Upper lobe of left lung (tissue), 4 donors: ENCODE measurements at regions not wholly inside any gene's neighbourhood (a gene's known extent, or its start where the extent isn't known, plus 50 kb on each side); places are given as distances from the start of the nearest gene placed in this dataset.

ENCODE experiments used
- CTCF ChIP-seq, 6 experiments: fragments of 450-650 bp in 4 of 6; fragments of 200-600 bp in 2 of 6; sonication (generic) in 2 of 6; IDR thresholded peaks; one replicate each; pipeline ENCODE4 v1.5.1; 2016 to 2019; ENCODE audit warnings: antibody characterized with exemption in 6 of 6
- EP300 ChIP-seq, 4 donors: sonication (generic); formaldehyde crosslinking; IDR thresholded peaks; one replicate each; pipeline ENCODE4 v1.5.1; 2017; ENCODE audit warnings: antibody characterized with exemption in 4 of 4, control low read depth in 2 of 4
- POLR2A ChIP-seq, 4 donors: fragments of 450-650 bp; IDR thresholded peaks; one replicate each; pipeline ENCODE4 v1.5.1; 2016 to 2017; ENCODE audit warnings: antibody characterized with exemption in 4 of 4, mild to moderate bottlenecking in 2 of 4
- POLR2AphosphoS5 ChIP-seq, 2 donors: sonication (generic); formaldehyde crosslinking; IDR thresholded peaks; one replicate each; pipeline ENCODE4 v1.5.1; 2017; ENCODE audit warnings: antibody characterized with exemption in 2 of 2

DNA sequence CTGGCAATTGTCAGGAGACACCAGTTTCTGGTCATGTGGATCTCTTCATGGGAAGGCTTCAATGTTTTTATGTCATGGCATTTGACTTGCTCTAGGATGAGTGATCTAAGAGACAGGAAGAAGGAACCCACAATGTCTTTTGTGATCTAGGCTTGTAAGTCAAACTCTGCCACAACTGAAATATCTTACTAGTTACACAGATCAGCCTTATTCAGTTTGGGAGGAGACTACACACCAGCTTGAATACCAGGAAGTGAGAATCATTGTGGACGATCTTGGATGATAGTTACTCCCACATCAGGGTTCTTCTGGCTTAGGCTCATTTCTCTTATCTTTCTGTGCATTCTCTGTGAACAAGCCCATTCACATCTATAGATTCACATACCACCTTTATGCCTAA is 236.2 kb upstream of the FBXO33 start:
- TF ChIP-seq CTCF (IDR thresholded peaks at IDR 0.05) = no peak
- TF ChIP-seq POLR2A (IDR thresholded peaks at IDR 0.05) = no peak
- no peak for TF ChIP-seq POLR2AphosphoS5 (IDR thresholded peaks at IDR 0.05)
- TF ChIP-seq EP300 (IDR thresholded peaks at IDR 0.05) = no peak
